K562 (cell line): ENCODE measurements at regions not wholly inside any gene's neighbourhood (a gene's known extent, or its start where the extent isn't known, plus 50 kb on each side); places are given as distances from the start of the nearest gene placed in this dataset.

Experiments used
- ATAC-seq: fragments of 200-7000 bp; cut with Tn5 transposase; 3 replicates; pipeline ENCODE4 v1.9.1; 2020; ENCODE audit warnings: moderate library complexity
- BruUV-seq: library from RNA; stranded (reverse); fragments of 400-500 nt; replicated peaks from 2 replicates; lab custom pipeline; 2021; lab: Mats Ljungman, UMichigan
- CTCF ChIA-PET: fragments of 300-600 bp; formaldehyde crosslinking; extraction: SDS; loops from one replicate; lab custom pipeline; 2021; ENCODE audit warnings: low intra/inter-chr PET ratio; lab: Yijun Ruan, JAX
- POLR2A ChIA-PET: fragments of 300-600, 350-650 bp; sonication (Branson Sonifier 250); formaldehyde crosslinking; extraction: SDS; loops from one replicate; lab custom pipeline; 2021; ENCODE audit warnings: antibody characterized with exemption, inconsistent platforms; lab: Yijun Ruan, JAX
- DNase-seq, 4 experiments: peaks; one replicate each; pipeline versions ENCODE4 v3.0.0 to v3.0.0-alpha.2; 2011 to 2018; ENCODE audit warnings: low spot score in 3 of 4, mixed read lengths in 3 of 4; ENCODE audit errors: extremely low read depth in 1 of 4
- FAIRE-seq: peaks from 2 replicates; lab custom pipeline; 2011; peaks lifted over from hg19 to GRCh38; lab: Jason Lieb, UNC
- H2AFZ ChIP-seq: 2 replicates; pipeline ENCODE4 v1.6.0; 2011; ENCODE audit warnings: low read depth, low read length, control low read depth, inconsistent platforms
- H3K27ac ChIP-seq: fragments of 200-600 bp; 3 replicates; pipeline ENCODE4 v1.8.0; 2011; ENCODE audit warnings: low read depth, mild to moderate bottlenecking, control low read depth, inconsistent platforms, low read length, moderate library complexity, mixed read lengths; ENCODE audit errors: extremely low read depth
- H3K27me3 ChIP-seq, 2 experiments: fragments of 300-600 bp in 1 of 2; 2 replicates in 1 of 2; 3 replicates in 1 of 2; pipeline versions ENCODE4 v1.6.0 to v1.8.0; 2011; ENCODE audit warnings: inconsistent platforms in 2 of 2, low read length in 2 of 2, mild to moderate bottlenecking in 1 of 2, mixed read lengths in 1 of 2, moderate library complexity in 1 of 2; ENCODE audit not compliant: control insufficient read depth in 2 of 2, insufficient read depth in 2 of 2
- H3K36me3 ChIP-seq: fragments of 300-600 bp; 3 replicates; pipeline ENCODE4 v1.8.0; 2011; ENCODE audit warnings: mild to moderate bottlenecking, low read length, inconsistent platforms; ENCODE audit not compliant: control insufficient read depth, insufficient read depth
- H3K4me1 ChIP-seq, 2 experiments: fragments of 200-600 bp in 1 of 2; replicated peaks in 1 of 2; 2 replicates in 1 of 2; 3 replicates in 1 of 2; pipeline versions ENCODE4 v1.5.1 to v1.8.0; 2011; ENCODE audit warnings: inconsistent platforms in 2 of 2, low read length in 2 of 2, mild to moderate bottlenecking in 1 of 2, mixed read lengths in 1 of 2, moderate library complexity in 1 of 2; ENCODE audit not compliant: control insufficient read depth in 2 of 2, insufficient read depth in 2 of 2
- H3K4me2 ChIP-seq: 2 replicates; pipeline ENCODE4 v1.6.1; 2011; ENCODE audit warnings: low read length, control low read depth, inconsistent platforms, mixed read lengths; ENCODE audit not compliant: insufficient read depth
- H3K4me3 ChIP-seq: fragments of 200-600 bp; sonication (generic), shearing (Covaris generic); 2 replicates; pipeline ENCODE4 v1.5.1; 2016; ENCODE audit warnings: control low read depth, inconsistent platforms
- H3K79me2 ChIP-seq: fragments of 200-600 bp; 3 replicates; pipeline ENCODE4 v1.8.0; 2011; ENCODE audit warnings: low read length, inconsistent platforms; ENCODE audit not compliant: control insufficient read depth, insufficient read depth
- H3K9ac ChIP-seq, 2 experiments: 2 replicates each; pipeline versions ENCODE4 v1.6.0 to v1.6.1; 2011; ENCODE audit warnings: low read depth in 2 of 2, low read length in 2 of 2, control low read depth in 1 of 2, inconsistent platforms in 1 of 2, mild to moderate bottlenecking in 1 of 2, mixed read lengths in 1 of 2; ENCODE audit not compliant: insufficient read depth in 1 of 2
- H3K9me1 ChIP-seq: one replicate; pipeline ENCODE4 v1.6.0; 2011; ENCODE audit warnings: inconsistent platforms, mild to moderate bottlenecking, low read length, moderate library complexity; ENCODE audit not compliant: control insufficient read depth, insufficient read depth
- H3K9me3 ChIP-seq: replicated peaks from 2 replicates; pipeline ENCODE4 v1.5.1; 2011; ENCODE audit warnings: low read depth, low read length, inconsistent platforms; ENCODE audit not compliant: control insufficient read depth, insufficient read depth
- H4K20me1 ChIP-seq: replicated peaks from 2 replicates; pipeline ENCODE4 v1.6.1; 2011; ENCODE audit warnings: low read length, inconsistent platforms, mixed read lengths; ENCODE audit not compliant: control insufficient read depth, insufficient read depth
- ARNT ChIP-seq, 2 experiments: fragments of 450-650 bp; IDR thresholded peaks; 2 replicates each; pipeline ENCODE4 v1.6.1; 2016; ENCODE audit warnings: mild to moderate bottlenecking in 1 of 2
- POLR2G ChIP-seq: fragments of 200-400 bp; formaldehyde crosslinking; IDR thresholded peaks from 2 replicates; pipeline ENCODE4 v1.6.1; 2017; ENCODE audit warnings: low read depth, mild to moderate bottlenecking, antibody characterized with exemption, low read length, moderate library complexity
- RBM39 ChIP-seq: fragments of 200-400 bp; formaldehyde crosslinking; optimal IDR thresholded peaks from 2 replicates; pipeline ENCODE3; 2018; ENCODE audit warnings: low read depth, low read length
- RFX7 ChIP-seq: fragments of 250-450 bp; sonication (Bioruptor Pico); IDR thresholded peaks from 2 replicates; pipeline ENCODE4 v1.5.1; 2021; ENCODE audit warnings: mild to moderate bottlenecking
- SMAD4 ChIP-seq: fragments of 250-450 bp; sonication (Bioruptor Pico); conservative IDR thresholded peaks from 2 replicates; pipeline ENCODE4 v1.8.0; 2021; ENCODE audit warnings: inconsistent platforms, mild to moderate bottlenecking, moderate library complexity
- SP1 ChIP-seq: sonication (generic); formaldehyde crosslinking; IDR thresholded peaks from 2 replicates; pipeline ENCODE4 v1.8.1; 2022; ENCODE audit warnings: mild to moderate bottlenecking, missing genetic modification reagents
- TBP ChIP-seq: optimal IDR thresholded peaks from 2 replicates; pipeline ENCODE3; 2011; ENCODE audit warnings: low read depth, low read length, improper control_type of control experiment
- ZNF584 ChIP-seq: fragments of 200-800 bp; sonication (Bioruptor generic); IDR thresholded peaks from 2 replicates; pipeline ENCODE4 v1.6.1; 2016; ENCODE audit warnings: low read depth, mild to moderate bottlenecking, missing genetic modification characterization, missing compliant biosample characterization
- WGBS: fragments of 100-300 bp; shearing (Covaris generic); methylation state at CpG from one replicate; pipeline ENCODE4 v1.1.6; 2016; ENCODE audit warnings: low coverage, mixed read lengths; ENCODE audit not compliant: insufficient coverage; ENCODE audit errors: missing lambda C conversion rate; 5-methylcytosine and 5-hydroxymethylcytosine counted together
- in situ Hi-C: fragments of 300-500 bp; cut with MboI; formaldehyde crosslinking; loops from 4 replicates; pipeline ENCODE4 v1.15.0; 2018; ENCODE audit warnings: inconsistent platforms, mixed read lengths
- intact Hi-C: fragments of 100-400 bp; cut with micrococcal nuclease; formaldehyde crosslinking; loops from 2 replicates; pipeline ENCODE4 v1.14.2; 2022
- TF ChIP-seq, protein P1 (sequence below): fragments of 250-450 bp; sonication (Bioruptor Pico); IDR thresholded peaks from 2 replicates; pipeline ENCODE4 v1.5.0; 2020; ENCODE audit warnings: mild to moderate bottlenecking
- TF ChIP-seq, protein P2 (sequence below): fragments of 150-350 bp; conservative IDR thresholded peaks from 2 replicates; pipeline ENCODE4 v1.6.1; 2014; ENCODE audit warnings: low read length

DNA sequence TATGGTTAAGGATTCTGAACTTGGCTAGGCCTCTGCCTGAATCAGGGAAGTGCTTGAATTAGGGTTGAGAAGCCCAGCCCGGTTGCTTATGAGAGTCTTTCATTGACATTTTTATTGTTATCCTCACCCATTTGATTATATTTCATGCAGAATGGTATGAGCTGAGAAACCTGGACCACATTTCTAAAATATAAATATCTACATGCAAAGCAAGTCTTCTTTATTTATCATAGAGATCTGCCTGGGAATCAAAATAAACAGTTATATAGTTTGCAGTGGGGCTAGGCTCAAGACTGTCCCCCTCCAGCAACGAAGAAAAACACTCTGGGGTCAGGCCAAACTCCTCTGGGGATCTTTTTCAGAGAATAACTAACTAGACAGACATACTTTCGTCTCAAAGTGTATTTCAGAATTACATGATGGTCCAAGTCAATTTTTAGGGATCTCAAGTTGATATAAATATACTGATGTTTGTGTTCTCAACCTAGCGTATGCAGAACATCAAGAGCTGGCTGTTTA is 675.4 kb upstream of the NR2F2 start:
- ATAC-seq (no peak), DNase-seq (no peak), FAIRE-seq (no peak)
- Histone ChIP-seq H3K4me3 (no peak overlapping the region), H3K36me3 (peaks cover 67% of the 10 kb centered on the region; the same call in 2 of the 3 replicates), H2AFZ (no peak overlapping the region), H4K20me1 (no peaks in the 10 kb centered on the region; the same call in 1 of the 2 replicates), H3K9ac (no peak overlapping the region), H3K27me3 (no peaks in the 10 kb centered on the region), H3K9me1 (no peaks in the 10 kb centered on the region), H3K4me1 (no peaks in the 10 kb centered on the region), H3K27ac (no peak overlapping the region), H3K9me3 (no peaks in the 10 kb centered on the region), H3K79me2 (peaks cover 93% of the 10 kb centered on the region), H3K4me2 (no peak overlapping the region)
- ChIA-PET CTCF (no interaction called here), POLR2A (interaction anchor here (0.7 kb wide), 1 partner anchor 53 kb away, joined by 3 read pairs; no protein-coding TSS in a partner anchor)
- TF ChIP-seq SMAD4 (CRISPR knock-in tag) (no peak), ARNT (IDR thresholded peaks at IDR 0.05) (no peak), ZNF584 (CRISPR knock-in tag) (no peak), SP1 (CRISPR knock-in tag) (no peak), POLR2G (no peak), RFX7 (CRISPR knock-in tag) (no peak), RBM39 (no peak)
- in situ Hi-C loops: no loop called here
- intact Hi-C loops: no loop called here
- 89% methylated on average over 4 of the region's 4 CpGs for WGBS
- no TSS peak for BruUV-seq

DNA sequence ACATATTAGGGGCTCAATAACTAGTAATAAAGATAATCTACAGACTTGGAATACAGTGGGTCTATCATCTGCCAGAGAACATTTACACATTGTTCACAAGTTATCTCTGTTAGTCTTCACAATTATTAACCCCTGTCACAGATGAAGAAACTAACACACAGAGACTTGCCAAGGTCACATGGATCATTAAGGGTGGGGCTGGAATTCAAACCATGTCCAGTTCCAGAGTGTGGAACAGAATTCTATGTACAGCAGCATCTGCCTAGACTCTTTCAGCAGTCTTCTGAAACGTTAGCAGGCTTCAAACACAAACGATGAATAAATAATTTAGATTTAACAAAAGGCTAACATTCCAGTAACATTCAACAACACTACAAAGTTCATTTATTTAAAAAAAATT is 673.9 kb upstream of the NR2F2 start:
- no peak for FAIRE-seq
- TF ChIP-seq, protein P1, sequence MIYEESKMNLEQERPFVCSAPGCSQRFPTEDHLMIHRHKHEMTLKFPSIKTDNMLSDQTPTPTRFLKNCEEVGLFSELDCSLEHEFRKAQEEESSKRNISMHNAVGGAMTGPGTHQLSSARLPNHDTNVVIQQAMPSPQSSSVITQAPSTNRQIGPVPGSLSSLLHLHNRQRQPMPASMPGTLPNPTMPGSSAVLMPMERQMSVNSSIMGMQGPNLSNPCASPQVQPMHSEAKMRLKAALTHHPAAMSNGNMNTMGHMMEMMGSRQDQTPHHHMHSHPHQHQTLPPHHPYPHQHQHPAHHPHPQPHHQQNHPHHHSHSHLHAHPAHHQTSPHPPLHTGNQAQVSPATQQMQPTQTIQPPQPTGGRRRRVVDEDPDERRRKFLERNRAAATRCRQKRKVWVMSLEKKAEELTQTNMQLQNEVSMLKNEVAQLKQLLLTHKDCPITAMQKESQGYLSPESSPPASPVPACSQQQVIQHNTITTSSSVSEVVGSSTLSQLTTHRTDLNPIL (CRISPR knock-in tag): no peak
- no peak for TF ChIP-seq TBP
- TF ChIP-seq, protein P2, sequence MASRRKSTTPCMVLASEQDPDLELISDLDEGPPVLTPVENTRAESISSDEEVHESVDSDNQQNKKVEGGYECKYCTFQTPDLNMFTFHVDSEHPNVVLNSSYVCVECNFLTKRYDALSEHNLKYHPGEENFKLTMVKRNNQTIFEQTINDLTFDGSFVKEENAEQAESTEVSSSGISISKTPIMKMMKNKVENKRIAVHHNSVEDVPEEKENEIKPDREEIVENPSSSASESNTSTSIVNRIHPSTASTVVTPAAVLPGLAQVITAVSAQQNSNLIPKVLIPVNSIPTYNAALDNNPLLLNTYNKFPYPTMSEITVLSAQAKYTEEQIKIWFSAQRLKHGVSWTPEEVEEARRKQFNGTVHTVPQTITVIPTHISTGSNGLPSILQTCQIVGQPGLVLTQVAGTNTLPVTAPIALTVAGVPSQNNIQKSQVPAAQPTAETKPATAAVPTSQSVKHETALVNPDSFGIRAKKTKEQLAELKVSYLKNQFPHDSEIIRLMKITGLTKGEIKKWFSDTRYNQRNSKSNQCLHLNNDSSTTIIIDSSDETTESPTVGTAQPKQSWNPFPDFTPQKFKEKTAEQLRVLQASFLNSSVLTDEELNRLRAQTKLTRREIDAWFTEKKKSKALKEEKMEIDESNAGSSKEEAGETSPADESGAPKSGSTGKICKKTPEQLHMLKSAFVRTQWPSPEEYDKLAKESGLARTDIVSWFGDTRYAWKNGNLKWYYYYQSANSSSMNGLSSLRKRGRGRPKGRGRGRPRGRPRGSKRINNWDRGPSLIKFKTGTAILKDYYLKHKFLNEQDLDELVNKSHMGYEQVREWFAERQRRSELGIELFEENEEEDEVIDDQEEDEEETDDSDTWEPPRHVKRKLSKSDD: no peak

More for the DNA sequence above, 673.9 kb upstream of the NR2F2 start:
- Histone ChIP-seq H3K79me2 (peaks cover 92% of the 10 kb centered on the region), H3K9me1 (no peaks in the 10 kb centered on the region), H4K20me1 (no peaks in the 10 kb centered on the region), H3K4me1 (no peaks in the 10 kb centered on the region), H3K9me3 (no peaks in the 10 kb centered on the region), H3K27me3 (no peaks in the 10 kb centered on the region), H3K36me3 (peaks cover 68% of the 10 kb centered on the region; the same call in 2 of the 3 replicates), H3K27ac (no peak overlapping the region), H2AFZ (no peak overlapping the region), H3K4me3 (no peak overlapping the region), H3K4me2 (no peak overlapping the region), H3K9ac (no peak overlapping the region)
- ChIA-PET POLR2A (no interaction called here), CTCF (no interaction called here)
- no TSS peak for BruUV-seq
- DNase-seq: no peak
- in situ Hi-C loops (no loop called here), intact Hi-C loops (no loop called here)
- WGBS: 83% methylated on average over 2 of the region's 2 CpGs
- ATAC-seq: no peak
